Urothelium cell line (cell line): ENCODE measurements at regions not wholly inside any gene's neighbourhood (a gene's known extent, or its start where the extent isn't known, plus 50 kb on each side); places are given as distances from the start of the nearest gene placed in this dataset.

Source experiments
- DNase-seq: peaks from one replicate; pipeline ENCODE4 v3.0.0; 2011; ENCODE audit warnings: low spot score, mixed read lengths
- FAIRE-seq: peaks from 2 replicates; lab custom pipeline; 2011; peaks lifted over from hg19 to GRCh38; lab: Jason Lieb, UNC

DNA sequence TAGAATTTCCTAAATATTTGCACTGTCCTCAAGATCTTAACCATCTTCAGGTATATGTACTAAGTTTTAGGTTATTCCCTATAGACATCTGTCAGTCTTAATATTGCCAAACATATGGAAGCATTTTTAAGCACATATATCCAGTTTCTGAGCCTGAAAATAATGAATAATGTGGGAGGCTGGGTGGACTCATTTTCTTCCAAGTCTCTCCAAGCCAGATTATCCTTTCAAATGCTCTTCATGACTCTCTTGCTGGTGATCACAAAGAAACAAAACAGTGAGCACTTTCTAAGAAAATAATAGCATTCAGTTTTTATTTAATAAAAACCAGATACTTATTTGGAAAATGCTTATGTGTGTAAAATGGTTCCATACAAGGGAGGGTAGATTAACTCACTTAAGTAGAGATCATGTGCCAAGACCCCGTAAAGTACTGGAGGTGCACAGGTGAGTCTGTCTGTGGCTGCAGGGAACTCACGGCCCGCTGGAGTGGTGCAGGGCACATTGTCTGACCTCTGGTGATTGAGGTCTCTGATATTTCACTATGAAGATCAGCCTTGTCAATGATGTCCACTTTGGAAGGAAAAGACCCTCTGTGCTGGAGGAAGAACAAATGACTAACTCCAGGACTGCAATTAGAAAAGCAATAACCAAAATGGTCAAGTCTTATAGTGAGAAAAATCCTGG, 161.6 kb downstream of the TMEM18 start:
- no peak for DNase-seq
- FAIRE-seq: no peak

DNA sequence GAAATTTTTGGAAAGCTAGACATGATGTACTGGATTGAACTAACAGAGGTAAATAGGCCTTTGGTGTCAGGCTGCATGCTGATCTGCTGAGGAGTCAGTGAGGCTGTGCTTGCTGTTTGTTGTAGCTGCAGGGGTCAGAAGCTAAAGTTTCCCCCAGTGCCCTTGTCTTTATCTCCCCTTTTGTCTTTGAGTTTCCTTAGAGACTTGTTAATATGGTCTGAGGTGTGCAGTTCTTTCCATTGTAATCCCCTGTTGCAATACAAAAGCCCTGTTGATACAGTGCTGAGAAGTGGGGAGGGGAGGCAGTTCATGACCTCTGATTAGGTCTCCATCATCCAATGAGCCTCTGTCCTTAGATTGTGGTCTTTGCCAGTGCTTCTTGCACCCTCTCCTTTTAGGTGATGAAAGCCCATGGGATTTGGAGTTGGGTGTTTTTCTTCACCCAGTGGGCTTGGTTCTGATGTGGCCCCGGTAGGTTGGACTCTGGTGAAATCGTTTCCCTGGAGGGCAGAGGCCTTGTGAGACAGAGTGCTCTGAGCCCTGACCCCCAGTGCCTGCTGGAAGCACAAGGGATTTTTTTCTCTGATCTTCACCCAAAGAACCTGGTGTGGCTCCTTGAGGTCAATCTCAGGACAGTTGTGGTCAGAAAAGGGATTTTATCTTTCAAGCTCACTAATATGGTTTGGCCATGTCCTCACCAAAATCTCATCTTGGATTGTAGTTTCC, 163.1 kb downstream of the TMEM18 start:
- DNase-seq: no peak
- no peak for FAIRE-seq

DNA sequence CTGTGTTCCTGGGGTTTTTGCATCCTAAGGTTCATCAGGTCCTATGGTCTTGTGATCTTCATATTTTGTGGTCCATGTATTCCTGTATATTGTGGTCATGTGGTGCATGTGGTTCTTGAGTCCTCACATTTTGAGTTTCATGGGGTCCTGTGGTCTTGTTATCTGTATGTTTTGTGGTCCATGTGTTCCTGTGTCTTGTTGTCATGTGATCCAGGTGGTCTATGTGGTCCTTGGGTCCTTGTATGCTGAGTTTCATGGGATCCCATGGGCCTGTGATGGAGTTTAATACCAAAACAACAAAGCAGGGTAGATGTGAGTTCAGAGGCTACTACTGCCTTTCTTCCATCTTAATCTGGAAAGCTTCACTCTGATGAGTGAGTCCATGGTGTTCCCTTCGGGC, 166.4 kb downstream of the TMEM18 start:
- DNase-seq: no peak
- no peak for FAIRE-seq

DNA sequence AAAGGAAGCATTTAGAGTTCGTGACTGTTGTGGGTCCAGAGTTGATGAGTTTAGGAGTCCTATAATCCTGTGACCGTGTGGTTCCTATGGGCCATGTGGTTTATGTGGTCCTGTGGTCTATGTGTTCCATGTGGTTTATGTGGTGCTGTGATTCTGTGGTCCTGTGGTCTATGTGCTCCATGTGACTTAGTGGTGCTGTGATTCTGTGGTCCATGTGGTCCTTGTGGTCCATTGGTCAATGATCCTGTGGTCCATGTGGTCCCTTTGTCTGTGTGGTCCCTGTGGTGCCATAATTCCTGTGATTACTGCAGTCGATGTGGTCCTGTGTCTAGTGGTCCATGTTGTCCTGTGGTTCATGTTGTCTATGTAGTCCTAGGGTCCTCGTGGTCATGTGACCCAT, 167.3 kb downstream of the TMEM18 start:
- no peak for FAIRE-seq
- DNase-seq: no peak

DNA sequence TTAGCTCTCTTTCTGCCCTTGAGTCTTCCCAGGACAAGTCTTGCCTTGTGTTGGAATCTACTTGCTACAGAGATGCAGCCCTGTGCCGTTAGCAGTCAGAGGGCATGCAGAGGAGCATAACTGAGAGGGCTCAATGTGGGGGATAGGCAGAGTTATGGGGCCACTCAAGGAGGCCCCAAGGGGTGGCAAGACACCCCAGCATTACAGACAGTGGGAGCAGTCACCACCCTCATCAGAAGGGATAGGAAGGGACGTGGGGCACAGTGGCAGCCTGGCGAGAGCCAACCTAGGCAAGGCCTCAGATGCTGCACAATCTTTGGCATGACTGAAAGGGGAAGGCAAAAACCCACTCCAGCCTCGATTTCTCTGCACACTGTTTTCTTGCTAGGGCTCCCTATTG, 169.1 kb downstream of the TMEM18 start:
- FAIRE-seq (no peak), DNase-seq (no peak)

DNA sequence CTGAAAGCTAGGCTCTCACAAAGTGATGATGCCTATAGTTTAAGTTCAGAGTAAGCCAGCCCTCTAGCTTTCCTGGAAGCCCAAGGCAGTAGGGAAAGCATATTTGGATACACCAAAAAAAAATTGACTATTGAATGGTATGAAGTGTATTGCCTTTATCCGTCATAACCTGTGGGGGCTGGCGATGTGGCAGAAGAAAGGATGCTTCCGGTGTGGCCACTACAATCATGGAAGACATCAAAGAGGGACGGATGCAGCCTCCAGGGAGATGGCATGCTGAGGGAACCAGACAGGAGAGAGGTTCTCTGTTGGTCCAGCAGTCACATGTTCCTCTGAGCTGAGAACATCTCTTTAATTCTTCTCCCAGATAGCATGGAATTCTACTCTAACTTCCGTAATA, 170.3 kb downstream of the TMEM18 start:
- FAIRE-seq (no peak), DNase-seq (no peak)

- DNase-seq: no peak
- no peak for FAIRE-seq
Measured at GRCh38 chr2:506451-506850, 170.8 kb downstream of the TMEM18 start.

GRCh38 chr2:505941-506340, 171.3 kb downstream of the TMEM18 start:
- DNase-seq (no peak), FAIRE-seq (no peak)

DNA sequence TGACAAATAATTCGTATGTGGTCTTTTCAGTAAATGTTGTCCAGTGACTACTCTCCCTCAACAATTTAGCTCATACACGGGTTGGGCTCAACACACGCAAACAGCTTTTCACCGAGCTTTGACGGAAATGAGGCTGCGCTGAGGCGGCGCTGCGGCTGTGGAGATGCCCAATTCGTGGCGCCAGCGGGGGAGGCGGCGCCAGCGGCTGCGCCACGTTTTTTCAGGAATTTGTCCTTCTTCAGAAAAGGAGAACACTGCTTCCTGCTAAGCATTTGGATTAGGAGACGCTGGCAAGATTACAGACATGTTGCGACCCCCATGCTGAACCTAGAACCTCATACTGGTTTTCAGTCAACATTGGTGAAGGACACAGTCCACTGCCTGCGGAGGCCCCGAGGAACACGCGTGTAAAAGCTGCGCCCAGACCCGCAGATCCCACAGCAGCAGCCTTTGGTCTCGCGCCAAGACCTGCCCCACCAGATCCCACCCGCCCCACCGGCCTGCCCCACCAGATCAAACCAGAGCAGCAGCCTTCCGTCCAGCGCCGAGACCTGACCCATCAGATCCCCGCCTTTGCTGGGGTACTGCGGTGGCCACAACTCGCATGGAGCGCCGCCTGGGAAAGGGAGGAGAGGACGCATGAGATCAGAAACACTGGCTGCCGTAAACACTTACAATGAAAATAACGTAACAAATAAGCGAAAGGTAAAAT, 173.8 kb downstream of the TMEM18 start:
- FAIRE-seq: no peak
- peak; percentile 58 for DNase-seq

- DNase-seq: no peak
Measured at GRCh38 chr2:502831-503230, 174.4 kb downstream of the TMEM18 start.

DNA sequence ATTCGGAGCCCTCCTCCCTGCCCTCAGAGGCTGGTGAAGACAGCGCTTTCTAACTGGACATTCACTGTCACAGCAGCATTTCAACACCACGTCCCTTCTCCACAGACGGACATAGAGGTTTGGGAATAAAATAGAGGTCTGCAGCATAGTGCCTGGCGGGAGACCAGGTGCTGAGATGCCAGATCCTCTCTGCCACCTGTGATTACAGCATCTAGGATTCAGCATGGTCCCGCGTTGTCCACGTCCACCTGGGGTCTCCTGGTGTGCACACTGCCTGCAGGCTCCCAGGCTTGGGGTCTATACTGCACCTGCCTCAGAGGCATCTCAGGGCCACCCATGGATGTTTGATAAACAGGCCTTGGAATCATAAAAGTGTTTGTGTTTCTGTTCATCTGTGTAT, 175.5 kb downstream of the TMEM18 start:
- no peak for FAIRE-seq
- DNase-seq: no peak

More at GRCh38 chr2:502831-503230, 174.4 kb downstream of the TMEM18 start:
- FAIRE-seq: no peak

GRCh38 chr2:501130-501529, 176.1 kb downstream of the TMEM18 start:
- DNase-seq (peak; percentile 31), FAIRE-seq (no peak)

- DNase-seq (no peak), FAIRE-seq (no peak)
Measured at GRCh38 chr2:499726-500125, 177.5 kb downstream of the TMEM18 start.

DNA sequence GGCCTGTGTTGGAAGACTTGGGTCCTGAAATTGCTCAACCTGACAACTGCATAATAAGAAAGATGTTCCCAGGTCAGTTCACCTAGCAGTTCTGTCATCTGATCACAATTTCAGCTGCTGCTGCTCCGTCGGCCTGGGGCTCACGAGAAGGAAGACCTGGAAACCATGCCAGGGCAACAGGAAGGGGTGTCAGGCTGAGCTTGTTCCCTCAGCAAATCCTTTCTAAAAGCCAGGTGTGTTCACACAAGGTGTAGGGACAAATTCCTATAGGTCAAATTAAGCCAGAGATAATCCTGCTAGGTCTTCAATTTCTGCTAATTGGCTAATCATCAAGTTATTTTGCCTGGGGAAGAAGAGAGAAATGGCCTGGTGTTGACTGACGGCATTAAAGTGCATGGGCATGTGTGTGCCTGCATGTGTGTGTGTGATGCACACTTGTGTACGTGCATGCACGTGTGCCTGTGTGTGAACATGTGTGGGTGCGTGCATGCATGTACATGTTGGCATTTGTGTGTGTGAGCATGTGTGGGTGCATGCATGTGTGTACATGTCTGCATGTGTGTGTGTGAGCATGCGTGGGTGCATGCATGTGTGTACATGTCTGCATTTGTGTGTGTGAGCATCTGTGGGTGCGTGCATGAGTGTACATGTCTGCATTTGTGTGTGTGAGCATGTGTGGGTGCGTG, 178.6 kb downstream of the TMEM18 start:
- DNase-seq: no peak
- FAIRE-seq: no peak

- FAIRE-seq: no peak
- no peak for DNase-seq
Measured at GRCh38 chr2:497770-498492, 179.3 kb downstream of the TMEM18 start.

GRCh38 chr2:496729-497128, 180.5 kb downstream of the TMEM18 start:
- DNase-seq: no peak
- no peak for FAIRE-seq

DNA sequence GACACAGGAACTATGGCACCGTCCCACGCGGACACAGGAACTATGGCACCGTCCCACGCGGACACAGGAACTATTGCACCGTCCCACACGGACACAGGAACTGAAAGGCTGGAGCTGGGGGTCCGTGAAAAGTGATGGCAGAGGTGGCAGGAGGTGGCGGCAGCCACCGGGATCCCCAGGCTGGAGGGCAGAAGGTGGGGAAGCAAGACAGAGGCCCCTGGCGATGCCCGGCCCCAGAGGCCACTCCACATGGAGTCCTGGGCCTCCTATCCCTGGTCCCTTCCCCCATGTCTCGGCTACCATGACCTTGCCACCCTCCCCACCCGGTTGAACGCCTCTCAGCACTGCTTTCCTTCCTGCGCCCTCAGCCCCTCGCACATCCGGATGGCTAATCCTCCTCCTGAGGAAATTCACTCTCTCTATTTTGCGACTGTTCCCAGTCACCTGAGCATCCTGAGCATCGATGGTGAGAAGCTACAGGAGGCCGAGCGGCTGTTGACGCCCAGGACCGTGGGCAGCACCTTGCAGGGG, 181.4 kb downstream of the TMEM18 start:
- no peak for FAIRE-seq
- no peak for DNase-seq

- DNase-seq: no peak
- FAIRE-seq: no peak
Measured at GRCh38 chr2:494853-495252, 182.4 kb downstream of the TMEM18 start.

DNA sequence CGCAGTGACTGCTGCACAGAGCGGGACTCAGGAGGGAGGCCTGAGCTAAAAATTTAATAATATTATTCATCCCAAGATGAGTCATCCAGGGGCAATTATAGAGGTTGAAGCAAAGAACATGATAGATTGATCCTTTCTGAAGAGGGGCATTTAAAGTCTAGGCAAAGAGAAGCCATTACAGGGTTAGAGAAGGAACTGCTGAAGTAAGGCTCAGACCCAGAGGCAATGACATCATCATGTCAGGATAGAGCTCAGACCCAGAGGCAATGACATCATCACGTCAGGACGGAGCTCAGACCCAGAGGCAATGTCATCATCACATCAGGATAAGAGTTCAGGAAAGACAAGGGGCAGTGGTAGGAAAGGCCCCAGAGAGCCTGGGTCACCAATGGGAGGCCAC, 184.0 kb downstream of the TMEM18 start:
- FAIRE-seq (no peak), DNase-seq (no peak)

DNA sequence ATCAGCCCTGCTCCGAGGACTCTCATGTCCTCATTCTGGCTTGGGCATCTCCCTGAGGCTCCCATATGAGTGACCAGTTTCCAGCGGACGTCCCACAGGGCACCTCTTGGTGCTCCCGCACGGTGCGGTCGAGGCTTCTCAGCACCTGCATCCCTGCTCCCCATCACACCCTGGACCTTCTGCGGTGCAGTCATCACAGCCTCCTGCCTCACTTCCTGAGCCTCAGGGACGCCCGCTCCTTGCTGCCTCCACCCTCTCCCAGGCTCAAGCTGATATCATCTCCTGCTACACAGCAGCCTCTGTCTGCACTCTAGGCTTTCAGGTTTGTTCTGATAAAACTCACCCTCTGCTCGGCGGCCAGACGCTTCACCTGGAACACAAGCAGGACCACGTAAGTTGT, 185.0 kb downstream of the TMEM18 start:
- DNase-seq (no peak), FAIRE-seq (no peak)

- no peak for DNase-seq
- no peak for FAIRE-seq
Measured at GRCh38 chr2:489838-490237, 187.4 kb downstream of the TMEM18 start.
